ENCODE measurements at regions not wholly inside any gene's neighbourhood (a gene's known extent, or its start where the extent isn't known, plus 50 kb on each side); places are given as distances from the start of the nearest gene placed in this dataset.

- Histone ChIP-seq H2AFZ (ENCODE audit: low read depth, low read length) (no peak overlapping the region), H3K9me3 (ENCODE audit: low read length) (no peaks in the 10 kb centered on the region), H3K36me3 (ENCODE audit: insufficient read depth, low read length) (no peaks in the 10 kb centered on the region), H3K27me3 (ENCODE audit: insufficient read depth, low read length) (no peaks in the 10 kb centered on the region), H3K4me3 (ENCODE audit: low read length) (no peak overlapping the region), H3K4me1 (ENCODE audit: insufficient read depth, low read length) (no peaks in the 10 kb centered on the region)
These were observed 355.8 kb downstream of the FSCB start for GRCh38 chr14:44151130-44151820.

GRCh38 chr14:44149597-44149996, 357.5 kb downstream of the FSCB start:
- Histone ChIP-seq H3K4me3 (ENCODE audit: low read length) (no peak overlapping the region), H3K9me3 (ENCODE audit: low read length) (no peaks in the 10 kb centered on the region), H3K36me3 (ENCODE audit: insufficient read depth, low read length) (no peaks in the 10 kb centered on the region), H3K27me3 (ENCODE audit: insufficient read depth, low read length) (no peaks in the 10 kb centered on the region), H2AFZ (ENCODE audit: low read depth, low read length) (no peak overlapping the region), H3K4me1 (ENCODE audit: insufficient read depth, low read length) (no peaks in the 10 kb centered on the region)

DNA sequence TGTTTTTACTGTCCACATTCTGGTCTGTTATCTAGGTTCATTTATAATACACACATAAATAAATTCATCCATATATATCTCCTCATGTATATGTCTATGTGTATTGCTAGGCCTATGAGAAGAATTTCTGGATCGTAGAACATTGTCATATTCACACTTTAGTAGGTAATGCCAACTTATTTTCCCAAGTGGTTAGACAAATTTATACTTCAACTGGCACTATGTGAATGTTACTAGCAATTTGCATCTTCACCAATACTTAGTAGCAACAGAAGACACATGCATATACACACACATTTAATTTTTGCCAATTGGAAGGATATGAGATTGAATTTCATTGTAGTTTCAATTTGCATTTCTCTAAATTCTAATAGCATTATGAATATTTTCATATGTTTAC, 365.1 kb downstream of the FSCB start:
- no peak overlapping the region for H3K4me3 ChIP-seq (ENCODE audit: low read length)
- no peaks in the 10 kb centered on the region for H3K27me3 ChIP-seq (ENCODE audit: insufficient read depth, low read length)
- no peaks in the 10 kb centered on the region for H3K36me3 ChIP-seq (ENCODE audit: insufficient read depth, low read length)
- H3K9me3 ChIP-seq (ENCODE audit: low read length) = no peaks in the 10 kb centered on the region
- no peaks in the 10 kb centered on the region for H3K4me1 ChIP-seq (ENCODE audit: insufficient read depth, low read length)
- no peak overlapping the region for H2AFZ ChIP-seq (ENCODE audit: low read depth, low read length)

- no peaks in the 10 kb centered on the region for H3K4me1 ChIP-seq (ENCODE audit: insufficient read depth, low read length)
- no peak overlapping the region for H3K4me3 ChIP-seq (ENCODE audit: low read length)
- no peak overlapping the region for H2AFZ ChIP-seq (ENCODE audit: low read depth, low read length)
- no peaks in the 10 kb centered on the region for H3K9me3 ChIP-seq (ENCODE audit: low read length)
- no peaks in the 10 kb centered on the region for H3K27me3 ChIP-seq (ENCODE audit: insufficient read depth, low read length)
- H3K36me3 ChIP-seq (ENCODE audit: insufficient read depth, low read length) = no peaks in the 10 kb centered on the region
These were observed 371.1 kb downstream of the FSCB start for GRCh38 chr14:44135972-44136371.

GRCh38 chr14:44131861-44132260, 375.2 kb downstream of the FSCB start:
- Histone ChIP-seq H3K4me1 (ENCODE audit: insufficient read depth, low read length) (no peaks in the 10 kb centered on the region), H2AFZ (ENCODE audit: low read depth, low read length) (no peak overlapping the region), H3K4me3 (ENCODE audit: low read length) (no peak overlapping the region), H3K36me3 (ENCODE audit: insufficient read depth, low read length) (no peaks in the 10 kb centered on the region), H3K9me3 (ENCODE audit: low read length) (no peaks in the 10 kb centered on the region), H3K27me3 (ENCODE audit: insufficient read depth, low read length) (no peaks in the 10 kb centered on the region)

DNA sequence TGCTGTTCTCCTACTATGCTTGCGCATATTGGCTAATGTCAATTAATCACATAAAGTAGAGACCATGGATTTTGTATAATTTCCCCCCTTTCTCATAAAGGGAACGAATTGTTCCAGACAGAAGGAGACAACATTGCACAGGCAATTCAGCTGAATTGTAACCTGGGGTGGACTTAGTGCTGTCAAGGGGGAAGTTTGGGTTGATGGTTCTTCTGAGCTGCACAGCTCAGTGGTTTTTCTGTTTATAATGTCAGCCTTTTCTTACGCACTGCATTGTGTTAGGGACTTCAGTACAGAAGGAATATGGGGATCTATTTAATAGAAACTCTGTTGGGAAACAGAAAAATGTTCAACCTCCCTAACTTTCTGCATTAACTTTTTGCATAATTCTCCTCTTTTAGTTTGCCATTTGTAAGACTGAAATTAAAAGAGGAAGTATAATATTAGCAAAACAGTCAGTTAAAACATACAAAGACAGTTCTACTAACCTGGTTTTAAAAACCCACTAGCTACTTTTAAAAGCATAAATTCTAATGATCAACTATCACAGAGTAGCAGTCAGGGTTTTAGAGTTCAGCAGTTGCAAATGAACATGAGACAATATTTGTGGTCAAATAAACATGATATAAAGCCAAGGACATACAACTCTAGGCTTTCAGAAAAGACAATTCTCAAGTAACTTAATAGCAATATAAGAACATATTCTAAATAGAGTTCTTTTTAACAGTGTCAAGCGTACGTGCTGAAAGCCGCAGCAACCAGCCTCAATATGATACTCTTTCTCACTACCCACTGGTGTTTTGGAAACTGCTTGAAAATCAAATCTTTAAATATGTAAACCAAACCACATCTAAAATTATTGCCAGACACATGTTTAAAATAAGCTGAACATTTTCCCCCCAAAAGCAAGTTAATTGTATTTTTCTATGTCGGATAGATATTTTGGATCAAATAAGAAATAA, 393.0 kb downstream of the FSCB start:
- H3K4me1 ChIP-seq (ENCODE audit: insufficient read depth, low read length) = no peaks in the 10 kb centered on the region
- no peaks in the 10 kb centered on the region for H3K36me3 ChIP-seq (ENCODE audit: insufficient read depth, low read length)
- no peak overlapping the region for H3K4me3 ChIP-seq (ENCODE audit: low read length)
- H3K9me3 ChIP-seq (ENCODE audit: low read length) = no peaks in the 10 kb centered on the region
- no peaks in the 10 kb centered on the region for H3K27me3 ChIP-seq (ENCODE audit: insufficient read depth, low read length)
- no peak overlapping the region for H2AFZ ChIP-seq (ENCODE audit: low read depth, low read length)

- Histone ChIP-seq H3K9me3 (ENCODE audit: low read length) (no peaks in the 10 kb centered on the region), H2AFZ (ENCODE audit: low read depth, low read length) (no peak overlapping the region), H3K27me3 (ENCODE audit: insufficient read depth, low read length) (no peaks in the 10 kb centered on the region), H3K4me3 (ENCODE audit: low read length) (no peak overlapping the region), H3K4me1 (ENCODE audit: insufficient read depth, low read length) (no peaks in the 10 kb centered on the region), H3K36me3 (ENCODE audit: insufficient read depth, low read length) (no peaks in the 10 kb centered on the region)
These were observed 394.2 kb downstream of the FSCB start for GRCh38 chr14:44112774-44113460.

GRCh38 chr14:44109036-44109435, 398.0 kb downstream of the FSCB start:
- Histone ChIP-seq H3K4me1 (ENCODE audit: insufficient read depth, low read length) (no peaks in the 10 kb centered on the region), H3K27me3 (ENCODE audit: insufficient read depth, low read length) (no peaks in the 10 kb centered on the region), H3K9me3 (ENCODE audit: low read length) (no peaks in the 10 kb centered on the region), H3K4me3 (ENCODE audit: low read length) (no peak overlapping the region), H2AFZ (ENCODE audit: low read depth, low read length) (no peak overlapping the region), H3K36me3 (ENCODE audit: insufficient read depth, low read length) (no peaks in the 10 kb centered on the region)

DNA sequence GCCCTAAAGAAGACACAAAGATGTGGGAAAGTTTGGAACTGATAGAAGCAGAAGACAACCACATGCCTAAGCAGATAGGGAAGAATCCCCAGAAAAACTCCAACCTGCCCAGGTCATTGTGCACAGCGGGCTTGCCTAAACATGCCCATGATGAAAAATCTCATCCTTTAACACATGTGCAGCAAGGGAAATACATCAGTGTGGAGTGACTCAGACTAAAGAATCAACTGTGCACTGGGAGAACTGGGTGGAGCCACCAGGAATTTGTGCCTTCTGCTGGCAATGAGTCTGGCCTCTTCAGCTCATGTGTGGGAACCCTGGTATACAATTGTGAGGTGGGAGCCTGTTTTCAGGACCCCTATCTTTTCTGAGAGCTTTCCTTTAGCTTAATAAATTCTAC, 398.5 kb downstream of the FSCB start:
- Histone ChIP-seq H3K9me3 (ENCODE audit: low read length) (no peaks in the 10 kb centered on the region), H3K27me3 (ENCODE audit: insufficient read depth, low read length) (no peaks in the 10 kb centered on the region), H3K4me3 (ENCODE audit: low read length) (no peak overlapping the region), H2AFZ (ENCODE audit: low read depth, low read length) (peak overlapping the region; percentile 5), H3K36me3 (ENCODE audit: insufficient read depth, low read length) (no peaks in the 10 kb centered on the region), H3K4me1 (ENCODE audit: insufficient read depth, low read length) (no peaks in the 10 kb centered on the region)

DNA sequence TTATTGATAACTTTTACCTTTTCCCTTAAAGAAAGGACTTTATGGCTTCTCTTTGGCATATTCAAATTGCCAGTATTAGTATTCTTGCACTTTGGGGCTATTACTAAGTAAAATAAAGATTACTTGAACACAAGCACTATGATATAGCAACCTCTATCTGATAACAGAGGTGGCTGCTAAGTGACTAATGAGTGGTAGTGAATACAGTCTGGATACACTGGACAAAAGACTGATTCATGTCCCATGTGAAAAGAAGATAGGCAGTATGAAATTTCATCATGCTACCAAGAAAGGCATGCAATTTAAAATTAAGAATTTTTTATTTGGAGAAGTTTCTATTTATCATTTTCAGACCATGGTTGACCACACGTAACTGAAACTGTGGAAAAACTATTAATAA, 399.9 kb downstream of the FSCB start:
- H2AFZ ChIP-seq (ENCODE audit: low read depth, low read length) = no peak overlapping the region
- no peak overlapping the region for H3K4me3 ChIP-seq (ENCODE audit: low read length)
- no peaks in the 10 kb centered on the region for H3K4me1 ChIP-seq (ENCODE audit: insufficient read depth, low read length)
- no peaks in the 10 kb centered on the region for H3K27me3 ChIP-seq (ENCODE audit: insufficient read depth, low read length)
- H3K36me3 ChIP-seq (ENCODE audit: insufficient read depth, low read length) = no peaks in the 10 kb centered on the region
- H3K9me3 ChIP-seq (ENCODE audit: low read length) = no peaks in the 10 kb centered on the region

DNA sequence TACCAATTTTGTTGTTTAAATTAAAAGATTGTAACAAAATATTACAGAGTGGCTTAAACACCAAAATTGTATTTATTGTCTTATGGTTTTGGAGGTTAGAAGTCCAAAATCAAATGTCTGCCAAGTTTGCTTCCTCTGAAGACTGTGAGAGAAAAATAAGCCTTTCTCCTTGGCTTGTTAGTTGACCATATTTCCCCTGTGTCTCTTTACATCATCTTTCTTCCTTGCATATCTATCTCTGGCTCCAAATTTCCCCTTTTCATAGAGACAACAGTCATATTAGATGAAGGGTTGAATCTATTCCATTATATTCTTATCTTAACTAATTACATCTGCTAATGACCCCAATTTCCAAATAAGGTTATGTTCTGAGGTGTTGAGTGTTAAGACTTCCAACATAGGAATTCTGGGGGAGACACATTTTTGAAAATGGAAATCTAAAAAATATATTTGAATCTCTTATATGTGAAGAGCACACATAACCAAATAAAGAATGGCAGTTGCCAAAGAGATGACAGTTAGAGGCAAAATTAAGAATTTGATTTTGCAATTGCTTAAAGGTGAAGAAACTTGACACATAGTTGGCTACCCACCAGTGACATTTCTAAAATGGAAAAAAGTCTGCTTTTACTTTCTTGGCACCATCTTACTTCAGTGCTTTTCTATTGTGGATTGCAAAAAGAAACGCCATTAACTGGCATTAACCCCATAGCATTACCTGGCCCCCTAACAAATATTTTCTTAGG, 407.2 kb downstream of the FSCB start:
- H3K9me3 ChIP-seq (ENCODE audit: low read length) = no peaks in the 10 kb centered on the region
- H3K4me1 ChIP-seq (ENCODE audit: insufficient read depth, low read length) = no peaks in the 10 kb centered on the region
- H3K27me3 ChIP-seq (ENCODE audit: insufficient read depth, low read length) = no peaks in the 10 kb centered on the region
- no peak overlapping the region for H2AFZ ChIP-seq (ENCODE audit: low read depth, low read length)
- no peak overlapping the region for H3K4me3 ChIP-seq (ENCODE audit: low read length)
- no peaks in the 10 kb centered on the region for H3K36me3 ChIP-seq (ENCODE audit: insufficient read depth, low read length)

DNA sequence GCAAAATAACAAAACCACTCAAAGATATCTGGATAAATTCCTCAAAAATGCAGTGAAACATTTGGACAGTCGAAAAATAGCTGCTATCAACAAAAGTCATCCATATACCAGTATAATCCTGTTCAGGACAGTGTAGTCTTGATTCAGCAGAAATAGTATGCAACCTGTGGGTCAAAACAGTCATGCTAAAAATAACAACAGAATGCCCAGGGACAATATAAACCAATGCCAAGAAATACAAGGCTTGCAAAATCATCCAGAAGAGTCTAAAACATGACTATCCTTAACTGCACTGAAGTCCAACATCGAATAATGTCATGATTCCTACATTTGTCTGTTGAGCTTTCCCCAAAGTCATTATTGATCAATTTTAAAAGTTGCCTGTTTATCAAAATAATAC, 425.9 kb downstream of the FSCB start:
- no peaks in the 10 kb centered on the region for H3K36me3 ChIP-seq (ENCODE audit: insufficient read depth, low read length)
- H2AFZ ChIP-seq (ENCODE audit: low read depth, low read length) = no peak overlapping the region
- no peaks in the 10 kb centered on the region for H3K9me3 ChIP-seq (ENCODE audit: low read length)
- no peaks in the 10 kb centered on the region for H3K27me3 ChIP-seq (ENCODE audit: insufficient read depth, low read length)
- no peaks in the 10 kb centered on the region for H3K4me1 ChIP-seq (ENCODE audit: insufficient read depth, low read length)
- H3K4me3 ChIP-seq (ENCODE audit: low read length) = no peak overlapping the region

Data from neuron (in vitro differentiated cells).